ENCODE measurements at regions not wholly inside any gene's neighbourhood (a gene's known extent, or its start where the extent isn't known, plus 50 kb on each side); places are given as distances from the start of the nearest gene placed in this dataset.

DNA sequence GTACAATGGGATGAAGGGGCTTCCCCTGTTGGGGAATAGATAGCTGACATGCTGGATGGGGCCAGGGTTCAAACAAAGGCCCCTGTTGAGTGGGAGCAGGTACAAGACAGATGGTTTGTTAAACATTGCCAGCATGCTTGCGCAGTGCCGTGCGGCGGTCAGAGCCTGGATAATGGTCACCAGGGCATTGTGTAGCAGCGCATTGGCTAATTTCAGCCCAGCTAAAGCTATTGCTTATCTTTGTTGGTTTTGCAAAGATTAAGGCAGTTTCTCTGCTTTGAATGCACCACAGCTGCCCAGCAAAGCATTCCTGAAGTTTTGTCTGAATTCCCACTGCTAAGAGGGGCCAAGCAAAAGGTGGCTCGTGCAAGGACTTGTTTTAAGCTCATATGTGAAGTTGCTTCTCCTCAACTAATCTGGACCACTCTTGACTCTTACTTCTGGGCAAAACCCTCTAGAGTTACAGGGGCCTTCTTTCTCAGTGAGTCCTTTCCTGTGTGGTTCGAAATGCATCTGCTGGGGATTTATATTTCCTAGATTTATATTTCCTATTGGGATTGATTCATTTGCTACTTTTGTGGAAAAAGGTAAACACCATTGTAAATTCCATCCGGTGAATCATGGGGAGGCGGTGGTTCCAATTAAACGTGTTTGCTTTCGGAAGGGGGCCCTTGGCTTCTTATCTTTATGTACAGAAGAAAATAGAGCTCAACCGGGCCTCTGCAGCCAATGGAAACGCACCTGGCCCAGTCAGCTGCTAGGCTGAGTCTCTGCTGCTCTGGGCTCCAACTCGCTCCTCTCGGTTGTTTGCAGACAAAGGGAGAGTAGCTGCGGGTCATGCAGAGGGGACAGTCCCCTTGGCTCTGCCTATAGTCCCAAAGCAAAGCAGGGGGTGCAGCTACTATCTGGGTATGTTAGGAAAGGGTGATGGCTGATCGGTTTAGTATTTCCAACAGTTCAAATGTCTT, 72.1 kb downstream of the FOXA2 start (continued):
- TF ChIP-seq SP2 (IDR thresholded peaks at IDR 0.05; ENCODE audit: extremely low read depth, low read depth, low read length, poor library complexity, severe bottlenecking) (no peak), RHOXF2B (CRISPR knock-in tag; conservative IDR thresholded peaks at IDR 0.05) (no peak), EP400 (IDR thresholded peaks at IDR 0.05) (no peak), TCF7L2 (IDR thresholded peaks at IDR 0.05; ENCODE audit: low read depth, low read length) (no peak), L3MBTL2 (IDR thresholded peaks at IDR 0.05) (no peak), TAF7 (tag; IDR thresholded peaks at IDR 0.05) (no peak), HNRNPH1 (optimal IDR thresholded peaks at IDR 0.05; ENCODE audit: low read depth, low read length) (no peak), NFATC3 (IDR thresholded peaks at IDR 0.05) (no peak), EHMT2 (IDR thresholded peaks at IDR 0.05) (no peak), IFI16 (CRISPR knock-in tag; IDR thresholded peaks at IDR 0.05) (no peak), XRCC4 (IDR thresholded peaks at IDR 0.05; ENCODE audit: extremely low read depth, insufficient read depth, insufficient read length) (no peak)
- TF ChIP-seq, protein P1, sequence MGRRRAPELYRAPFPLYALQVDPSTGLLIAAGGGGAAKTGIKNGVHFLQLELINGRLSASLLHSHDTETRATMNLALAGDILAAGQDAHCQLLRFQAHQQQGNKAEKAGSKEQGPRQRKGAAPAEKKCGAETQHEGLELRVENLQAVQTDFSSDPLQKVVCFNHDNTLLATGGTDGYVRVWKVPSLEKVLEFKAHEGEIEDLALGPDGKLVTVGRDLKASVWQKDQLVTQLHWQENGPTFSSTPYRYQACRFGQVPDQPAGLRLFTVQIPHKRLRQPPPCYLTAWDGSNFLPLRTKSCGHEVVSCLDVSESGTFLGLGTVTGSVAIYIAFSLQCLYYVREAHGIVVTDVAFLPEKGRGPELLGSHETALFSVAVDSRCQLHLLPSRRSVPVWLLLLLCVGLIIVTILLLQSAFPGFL (CRISPR knock-in tag; IDR thresholded peaks at IDR 0.05) = no peak

Data from K562 (cell line).